Peyer's patch (tissue), 4 donors: ENCODE measurements at regions not wholly inside any gene's neighbourhood (a gene's known extent, or its start where the extent isn't known, plus 50 kb on each side); places are given as distances from the start of the nearest gene placed in this dataset.

Experiments
- DNase-seq, 3 donors: peaks; one replicate each; pipeline ENCODE4 v3.0.0-alpha.2; 2017 to 2019
- H3K27ac ChIP-seq, 4 donors: fragments of 200-600 bp; sonication (generic); one replicate each; pipeline ENCODE4 v1.5.1; 2016 to 2019
- H3K27me3 ChIP-seq, 2 donors: fragments of 200-600 bp; sonication (generic); one replicate each; pipeline ENCODE4 v1.5.1; 2019
- H3K36me3 ChIP-seq, 3 donors: fragments of 200-600 bp; sonication (generic); one replicate each; pipeline ENCODE4 v1.5.1; 2016 to 2019
- H3K4me1 ChIP-seq, 4 donors: fragments of 200-600 bp; sonication (generic); one replicate each; pipeline ENCODE4 v1.5.1; 2016 to 2019
- H3K4me3 ChIP-seq, 4 donors: fragments of 200-600 bp; sonication (generic); 1 replicate in 3 of 4; 2 replicates in 1 of 4; pipeline ENCODE4 v1.5.1; 2016 to 2019; ENCODE audit warnings: mild to moderate bottlenecking in 1 of 4
- H3K9me3 ChIP-seq, 4 donors: fragments of 200-600 bp; sonication (generic); one replicate each; pipeline ENCODE4 v1.5.1; 2016 to 2019; ENCODE audit warnings: mild to moderate bottlenecking in 1 of 4
- CTCF ChIP-seq, 6 experiments: fragments of 450-650 bp in 4 of 6; fragments of 200-600 bp in 2 of 6; sonication (generic) in 1 of 6; IDR thresholded peaks; one replicate each; pipeline ENCODE4 v1.5.1; 2017 to 2019; ENCODE audit warnings: antibody characterized with exemption in 6 of 6, mild to moderate bottlenecking in 3 of 6, moderate library complexity in 1 of 6
- POLR2A ChIP-seq, 2 donors: fragments of 450-650 bp; IDR thresholded peaks; one replicate each; pipeline ENCODE4 v1.5.1; 2017; ENCODE audit warnings: antibody characterized with exemption in 2 of 2, mild to moderate bottlenecking in 2 of 2, moderate library complexity in 2 of 2

GRCh38 chr13:37277435-37278144 is 172.1 kb upstream of the CSNK1A1L start:
- Histone ChIP-seq H3K9me3 (no peaks in the 10 kb centered on the region), H3K27ac (no peak overlapping the region), H3K4me1 (no peaks in the 10 kb centered on the region), H3K36me3 (no peaks in the 10 kb centered on the region), H3K27me3 (no peaks in the 10 kb centered on the region), H3K4me3 (no peak overlapping the region)
- DNase-seq: no peak
- TF ChIP-seq CTCF (IDR thresholded peaks at IDR 0.05) (no peak), POLR2A (IDR thresholded peaks at IDR 0.05) (no peak)

- H3K4me3 ChIP-seq: no peak overlapping the region
- H3K4me1 ChIP-seq: no peaks in the 10 kb centered on the region
- TF ChIP-seq POLR2A (IDR thresholded peaks at IDR 0.05): no peak
- no peak for TF ChIP-seq CTCF (IDR thresholded peaks at IDR 0.05)
- H3K27ac ChIP-seq: no peak overlapping the region
- no peaks in the 10 kb centered on the region for H3K9me3 ChIP-seq
- H3K36me3 ChIP-seq: no peaks in the 10 kb centered on the region
- no peaks in the 10 kb centered on the region for H3K27me3 ChIP-seq
- DNase-seq: no peak
Measured at GRCh38 chr13:37277007-37277406, 171.5 kb upstream of the CSNK1A1L start.

GRCh38 chr13:37274569-37275497 is 169.4 kb upstream of the CSNK1A1L start:
- no peak for DNase-seq
- Histone ChIP-seq H3K27ac (no peak overlapping the region), H3K36me3 (no peaks in the 10 kb centered on the region), H3K4me3 (no peak overlapping the region), H3K4me1 (no peaks in the 10 kb centered on the region), H3K27me3 (no peaks in the 10 kb centered on the region), H3K9me3 (peaks cover 0 to 2% (median 0%) of the 10 kb centered on the region in 4 donors)
- no peak for TF ChIP-seq POLR2A (IDR thresholded peaks at IDR 0.05)
- no peak for TF ChIP-seq CTCF (IDR thresholded peaks at IDR 0.05)

- Histone ChIP-seq H3K9me3 (peaks cover 0 to 2% (median 0%) of the 10 kb centered on the region in 4 donors), H3K27me3 (no peaks in the 10 kb centered on the region), H3K4me1 (no peaks in the 10 kb centered on the region), H3K4me3 (no peak overlapping the region), H3K36me3 (no peaks in the 10 kb centered on the region), H3K27ac (no peak overlapping the region)
- no peak for TF ChIP-seq CTCF (IDR thresholded peaks at IDR 0.05)
- no peak for TF ChIP-seq POLR2A (IDR thresholded peaks at IDR 0.05)
- DNase-seq: no peak
Measured at GRCh38 chr13:37273836-37274235, 168.4 kb upstream of the CSNK1A1L start.

- peaks cover 0 to 2% (median 0%) of the 10 kb centered on the region in 4 donors for H3K9me3 ChIP-seq
- no peaks in the 10 kb centered on the region for H3K4me1 ChIP-seq
- no peaks in the 10 kb centered on the region for H3K27me3 ChIP-seq
- no peak for TF ChIP-seq CTCF (IDR thresholded peaks at IDR 0.05)
- TF ChIP-seq POLR2A (IDR thresholded peaks at IDR 0.05): no peak
- no peak for DNase-seq
- H3K27ac ChIP-seq: no peak overlapping the region
- no peak overlapping the region for H3K4me3 ChIP-seq
- no peaks in the 10 kb centered on the region for H3K36me3 ChIP-seq
Measured at GRCh38 chr13:37270226-37271001, 164.9 kb upstream of the CSNK1A1L start.
